CD4-positive, alpha-beta T cell treated with Interleukin-17A for 1 hour (primary cell): ENCODE measurements at regions not wholly inside any gene's neighbourhood (a gene's known extent, or its start where the extent isn't known, plus 50 kb on each side); places are given as distances from the start of the nearest gene placed in this dataset.
A peak's percentile ranks its signal among the peaks of the same experiment; 100 is the strongest.
"Not testable (repeated sequence)": the region's sequence is repeated elsewhere in the genome, so short reads cannot be mapped to it uniquely, and the experiment has no call there.

Experiments used
- DNase-seq: peaks from one replicate; pipeline ENCODE4 v3.0.0-alpha.2; 2020

- DNase-seq, result peak; percentile 32
These were observed 179.7 kb upstream of the ANKRD55 start for GRCh38 chr5:56412601-56413379.

GRCh38 chr5:56410696-56411095 lies 177.6 kb upstream of the ANKRD55 start:
- DNase-seq, result no peak

- no peak for DNase-seq
These were observed 176.4 kb upstream of the ANKRD55 start for GRCh38 chr5:56409331-56410190.

DNA sequence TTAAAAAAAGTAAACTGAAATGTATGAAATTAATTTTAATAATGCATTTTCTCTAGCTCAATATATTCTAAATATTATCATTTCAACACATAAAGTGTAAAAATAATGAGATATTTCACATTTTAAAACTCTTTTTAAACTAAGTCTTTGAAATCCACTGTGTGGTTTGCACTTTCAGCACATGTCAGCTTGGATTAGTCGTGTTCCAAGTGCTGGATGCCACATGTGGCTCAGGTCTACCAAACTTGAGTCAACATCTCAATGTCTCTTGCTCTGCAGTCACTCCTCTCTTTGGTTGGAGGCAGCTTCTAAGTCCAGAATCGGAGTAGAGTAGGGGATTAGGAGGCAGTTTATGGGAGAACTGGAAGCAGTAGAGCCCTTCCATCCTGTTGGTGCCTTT lies 173.7 kb upstream of the ANKRD55 start:
- no peak for DNase-seq

DNA sequence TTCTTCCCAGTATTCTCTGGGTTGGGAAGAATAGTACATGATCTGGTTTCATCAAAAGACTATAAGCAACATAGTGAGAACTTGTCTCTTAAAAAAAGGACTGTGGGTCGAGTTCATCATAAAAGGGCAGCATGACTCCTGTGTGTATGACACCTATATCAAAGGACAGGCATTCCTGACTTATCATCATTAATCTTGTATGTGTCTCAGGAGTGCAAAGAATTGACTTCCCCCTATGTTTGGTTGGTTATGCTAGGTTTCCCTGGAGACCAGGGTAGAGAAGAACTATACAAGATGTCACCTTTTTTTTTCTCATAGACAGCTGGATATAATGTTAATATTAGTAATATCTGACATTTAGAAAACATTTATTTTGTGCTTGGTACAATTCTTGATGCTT lies 173.1 kb upstream of the ANKRD55 start:
- DNase-seq, result no peak

- no peak for DNase-seq
These were observed 172.2 kb upstream of the ANKRD55 start for GRCh38 chr5:56405116-56405908.

- DNase-seq, result no peak
These were observed 169.4 kb upstream of the ANKRD55 start for GRCh38 chr5:56402266-56403220.

- not testable (repeated sequence) for DNase-seq
These were observed 164.7 kb upstream of the ANKRD55 start for GRCh38 chr5:56397796-56398195.

DNA sequence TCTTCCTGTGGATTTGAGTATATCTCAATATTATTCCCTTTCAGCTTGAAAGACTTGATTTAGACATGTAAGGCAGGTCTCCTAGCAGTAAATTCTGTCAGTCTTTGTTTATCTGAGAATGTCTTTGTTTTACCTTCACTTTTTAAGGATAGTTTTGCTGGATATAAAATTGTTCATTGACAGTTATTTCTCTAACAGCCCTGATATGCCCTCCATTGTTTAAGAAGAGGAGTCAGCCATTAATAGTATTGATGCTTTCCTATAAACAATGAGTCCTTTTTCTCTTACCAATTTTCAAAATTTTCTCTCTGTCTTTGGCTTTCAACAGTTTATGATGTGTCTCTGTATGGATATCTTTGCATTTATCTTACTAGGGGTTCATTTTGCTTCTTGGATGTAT lies 163.5 kb upstream of the ANKRD55 start:
- DNase-seq, result no peak

GRCh38 chr5:56389261-56389660 lies 156.1 kb upstream of the ANKRD55 start:
- no peak for DNase-seq

GRCh38 chr5:56388229-56388985 lies 155.3 kb upstream of the ANKRD55 start:
- DNase-seq, result no peak

- no peak for DNase-seq
These were observed 152.9 kb upstream of the ANKRD55 start for GRCh38 chr5:56386046-56386445.

- DNase-seq, result no peak
These were observed 151.1 kb upstream of the ANKRD55 start for GRCh38 chr5:56384186-56384585.

- no peak for DNase-seq
These were observed 150.6 kb upstream of the ANKRD55 start for GRCh38 chr5:56383761-56384160.

DNA sequence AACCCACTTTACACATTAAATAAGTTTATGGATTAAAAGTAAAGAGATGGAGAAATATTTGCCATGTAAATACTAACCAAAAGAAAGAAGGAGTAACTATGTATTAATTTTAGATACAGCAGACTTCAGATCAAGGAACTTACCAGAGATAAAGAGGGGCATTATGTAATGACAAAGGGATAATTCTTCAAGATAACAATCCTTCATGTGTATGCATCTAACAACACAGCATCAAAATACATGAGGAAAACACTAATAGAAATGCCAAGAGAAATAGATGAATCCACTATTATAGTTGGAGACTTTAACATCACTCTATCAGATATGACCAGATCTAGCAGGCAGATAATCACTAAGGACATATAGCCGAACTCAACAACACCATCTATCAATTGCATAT lies 149.8 kb upstream of the ANKRD55 start:
- DNase-seq, result no peak

GRCh38 chr5:56377573-56377972 lies 144.4 kb upstream of the ANKRD55 start:
- DNase-seq, result no peak

DNA sequence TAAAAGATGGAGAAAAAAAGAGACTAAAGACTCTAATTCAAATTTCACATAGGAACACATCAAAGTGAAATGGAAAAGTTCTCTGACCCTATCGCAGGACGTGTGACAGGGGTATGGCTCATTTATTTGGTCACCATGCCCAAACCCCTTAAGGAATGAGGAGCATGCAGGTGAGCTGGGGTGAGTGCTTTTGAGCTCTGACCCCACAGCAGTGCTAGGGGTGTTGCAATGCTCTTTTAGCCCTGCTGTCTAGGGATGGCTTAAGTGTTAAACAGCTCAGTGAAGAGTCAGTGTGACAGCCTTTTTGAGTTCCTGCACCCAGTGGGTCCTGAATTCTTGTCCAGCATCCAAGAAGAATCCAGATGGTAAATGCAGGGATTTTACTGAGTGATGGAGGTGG lies 143.0 kb upstream of the ANKRD55 start:
- no peak for DNase-seq

DNA sequence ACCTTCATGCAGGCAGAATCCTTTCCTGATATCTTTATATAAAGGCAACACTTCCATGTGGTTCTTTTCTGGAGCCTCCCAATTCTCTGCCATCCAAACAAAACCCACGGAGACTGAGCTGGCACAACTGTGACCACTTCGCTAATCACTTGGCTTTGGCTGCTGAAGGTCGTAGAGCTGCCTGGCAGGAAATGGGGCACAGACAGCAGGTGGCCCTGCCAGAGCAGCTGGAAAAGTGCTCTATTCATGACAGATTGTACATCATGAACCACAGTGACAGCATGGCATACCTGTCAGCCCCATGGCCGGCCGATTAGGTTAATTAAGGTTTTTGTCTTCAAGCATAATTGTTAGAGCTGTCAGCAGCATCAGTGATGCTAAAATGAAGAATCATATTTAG lies 141.9 kb upstream of the ANKRD55 start:
- no peak for DNase-seq

DNA sequence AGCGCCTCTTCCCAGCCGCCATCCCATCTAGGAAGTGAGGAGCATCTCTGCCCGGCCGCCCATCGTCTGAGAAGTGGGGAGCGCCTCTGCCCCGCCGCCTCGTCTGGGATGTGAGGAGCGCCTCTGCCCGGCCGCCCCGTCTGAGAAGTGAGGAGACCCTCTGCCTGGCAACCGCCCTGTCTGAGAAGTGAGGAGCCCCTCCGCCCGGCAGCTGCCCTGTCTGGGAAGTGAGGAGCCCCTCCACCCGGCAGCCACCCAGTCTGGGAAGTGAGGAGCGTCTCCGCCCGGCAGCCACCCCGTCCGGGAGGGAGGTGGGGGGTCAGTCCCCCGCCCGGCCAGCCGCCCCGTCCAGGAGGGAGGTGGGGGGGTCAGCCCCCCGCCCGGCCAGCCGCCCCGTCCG lies 139.4 kb upstream of the ANKRD55 start:
- not testable (repeated sequence) for DNase-seq

- no peak for DNase-seq
These were observed 136.3 kb upstream of the ANKRD55 start for GRCh38 chr5:56369361-56369811.

GRCh38 chr5:56367748-56368147 lies 134.6 kb upstream of the ANKRD55 start:
- DNase-seq, result no peak
